ENCODE measurements at regions not wholly inside any gene's neighbourhood (a gene's known extent, or its start where the extent isn't known, plus 50 kb on each side); places are given as distances from the start of the nearest gene placed in this dataset.

- TF ChIP-seq AFF1 (IDR thresholded peaks at IDR 0.05; ENCODE audit: low read depth in 1 of 2, partially characterized antibody in 2 of 2) (peak in 1 of 2 experiments; percentile 71), EHMT2 (IDR thresholded peaks at IDR 0.05) (peak; percentile 25; the same call in 1 of the 2 replicates), RBM39 (optimal IDR thresholded peaks at IDR 0.05; ENCODE audit: low read depth, low read length) (no peak), ZNF77 (CRISPR knock-in tag; IDR thresholded peaks at IDR 0.05) (no peak), GABPA (tag; conservative IDR thresholded peaks at IDR 0.05; ENCODE audit: low read depth) (no peak), KAT2B (IDR thresholded peaks at IDR 0.05; ENCODE audit: low read depth, low read length) (no peak), SIN3B (IDR thresholded peaks at IDR 0.05; ENCODE audit: low read depth) (no peak), MTA1 (IDR thresholded peaks at IDR 0.05; ENCODE audit: borderline replicate concordance) (peak; percentile 72; the same call in 1 of the 2 replicates), CCNT2 (IDR thresholded peaks at IDR 0.05; ENCODE audit: borderline replicate concordance, extremely low read depth, insufficient read length, low read depth, low read length) (no peak), ZNF780A (CRISPR knock-in tag; IDR thresholded peaks at IDR 0.05) (no peak), TRIM24 (IDR thresholded peaks at IDR 0.05) (peak; percentile 74 to 86; a peak in 3 of 4 replicates), FOSL1 (tag; conservative IDR thresholded peaks at IDR 0.05) (peak; percentile 57; the same call in 1 of the 2 replicates), PTBP1 (IDR thresholded peaks at IDR 0.05; ENCODE audit: low read depth, low read length) (peak; percentile 96), MTA3 (IDR thresholded peaks at IDR 0.05; ENCODE audit: borderline replicate concordance) (peak; percentile 47; the same call in 1 of the 2 replicates), YY1 (IDR thresholded peaks at IDR 0.05; ENCODE audit: borderline replicate concordance in 1 of 3, control insufficient read depth in 1 of 3, extremely low read depth in 1 of 3, insufficient read depth in 3 of 3, insufficient read length in 1 of 3, insufficient replicate concordance in 2 of 3, low read depth in 1 of 3, low read length in 2 of 3) (no peak), BRF1 (IDR thresholded peaks at IDR 0.05; ENCODE audit: borderline replicate concordance, extremely low read depth, insufficient read length) (no peak)
Observed at GRCh38 chr5:173691931-173692330, 75.5 kb upstream of the BOD1 start (continued).

Measured in K562 (cell line).